NCI-H2196 (cell line): ENCODE measurements at regions not wholly inside any gene's neighbourhood (a gene's known extent, or its start where the extent isn't known, plus 50 kb on each side); places are given as distances from the start of the nearest gene placed in this dataset.
"Not testable (repeated sequence)": the region's sequence is repeated elsewhere in the genome, so short reads cannot be mapped to it uniquely, and the experiment has no call there.

ENCODE experiments used
- DNase-seq: peaks from one replicate; lab custom pipeline; 2025; ENCODE audit not compliant: unreplicated experiment; lab: John Stamatoyannopoulos, UW

DNA sequence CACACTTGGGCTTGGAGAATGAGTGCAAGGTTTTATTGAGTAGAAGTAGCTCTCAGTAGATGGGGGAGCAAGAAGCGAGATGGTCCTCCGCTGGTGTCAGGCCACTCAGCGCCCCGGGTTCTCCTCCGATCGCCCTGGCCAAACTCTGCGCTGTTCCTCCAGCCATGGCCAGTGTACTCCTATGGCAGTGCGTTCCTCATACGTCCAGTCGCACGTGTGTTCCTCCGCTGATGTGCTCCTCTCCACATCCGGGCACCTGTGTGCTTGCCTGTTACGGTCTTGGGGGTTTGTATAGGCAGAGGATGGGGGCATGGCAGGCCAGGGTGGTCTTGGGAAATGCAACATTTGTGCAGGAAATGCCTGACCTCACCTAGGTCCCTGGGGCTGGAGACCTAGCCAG, 1899.4 kb downstream of the PCDH9 start:
- DNase-seq = no peak

- DNase-seq = no peak
Measured at GRCh38 chr13:65330287-65330686, 1899.8 kb downstream of the PCDH9 start.

DNA sequence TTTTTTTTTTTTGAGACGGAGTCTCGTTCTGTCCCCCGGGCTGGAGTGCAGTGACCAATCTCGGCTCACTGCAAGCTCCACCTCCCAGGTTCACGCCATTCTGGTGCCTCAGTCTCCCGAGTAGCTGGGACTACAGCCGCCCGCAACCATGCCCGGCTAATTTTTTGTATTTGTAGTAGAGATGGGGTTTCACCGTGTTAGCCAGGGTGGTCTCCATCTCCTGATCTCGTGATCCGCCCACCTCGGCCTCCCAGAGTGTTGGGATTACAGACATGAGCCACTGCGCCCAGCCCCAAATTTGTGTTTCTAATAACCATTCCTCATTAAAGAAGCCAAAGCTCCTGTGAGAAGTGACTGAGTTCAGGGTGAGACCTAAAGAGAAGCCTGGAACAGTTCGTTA, 1906.9 kb downstream of the PCDH9 start:
- not testable (repeated sequence) for DNase-seq

DNA sequence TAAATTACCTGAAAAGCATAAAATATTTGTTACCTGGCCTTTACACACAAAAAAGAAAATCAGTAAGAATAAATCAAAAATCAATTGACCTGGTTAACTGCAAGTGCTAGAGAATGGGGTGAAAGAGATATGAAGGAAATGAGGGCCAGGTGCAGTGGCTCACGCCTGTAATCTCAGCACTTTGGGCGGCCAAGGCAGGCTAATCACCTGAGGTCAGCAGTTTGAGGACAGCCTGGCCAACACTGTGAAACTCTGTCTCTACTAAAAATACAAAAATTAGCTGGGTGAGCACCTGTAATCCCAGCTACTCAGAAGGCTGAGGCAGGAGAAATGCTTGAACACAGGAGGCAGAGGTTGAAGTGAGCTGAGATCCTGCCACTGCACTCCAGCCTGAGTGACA, 1908.7 kb downstream of the PCDH9 start:
- DNase-seq = not testable (repeated sequence)

GRCh38 chr13:65314008-65314407, 1916.1 kb downstream of the PCDH9 start:
- DNase-seq = no peak

GRCh38 chr13:65310663-65311328, 1919.3 kb downstream of the PCDH9 start:
- DNase-seq = no peak

DNA sequence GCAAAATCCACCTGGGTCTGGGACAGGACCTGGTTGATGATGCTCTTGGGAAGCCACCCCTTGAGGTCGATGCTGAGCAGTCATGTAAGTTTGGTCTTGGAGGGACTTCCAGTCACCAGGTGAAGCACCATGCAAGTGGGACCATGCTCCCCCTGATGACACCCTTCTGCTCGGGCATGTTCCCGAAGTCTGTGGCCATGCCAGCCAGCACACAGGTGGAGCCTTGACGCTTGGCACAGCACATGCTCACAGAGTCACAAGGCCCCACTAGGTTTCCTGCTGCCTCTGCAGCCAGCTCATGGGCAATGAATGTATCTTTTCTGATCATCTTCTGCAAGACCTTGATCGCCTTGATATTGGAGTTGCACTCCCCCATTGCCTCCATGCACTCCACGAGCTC, 1920.2 kb downstream of the PCDH9 start:
- DNase-seq = no peak

DNA sequence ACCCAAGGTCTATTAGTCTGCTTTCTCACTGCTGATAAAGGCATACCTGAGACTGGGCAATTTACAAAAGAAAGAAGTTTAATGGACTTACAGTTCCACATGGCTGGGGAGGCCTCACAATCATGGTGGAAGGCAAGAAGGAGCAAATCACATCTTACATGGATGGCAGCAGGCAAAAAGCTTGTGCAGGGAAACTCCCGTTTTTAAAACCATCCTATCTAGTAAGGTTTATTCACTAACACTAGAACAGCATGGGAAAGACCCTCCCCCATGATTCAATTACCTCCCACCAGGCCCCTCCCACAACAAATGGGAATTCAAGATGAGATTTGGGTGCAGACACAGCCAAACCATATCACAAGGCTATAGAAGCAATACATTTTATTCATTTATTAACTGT, 1921.4 kb downstream of the PCDH9 start:
- not testable (repeated sequence) for DNase-seq

- no peak for DNase-seq
Measured at GRCh38 chr13:65307056-65307455, 1923.1 kb downstream of the PCDH9 start.

DNA sequence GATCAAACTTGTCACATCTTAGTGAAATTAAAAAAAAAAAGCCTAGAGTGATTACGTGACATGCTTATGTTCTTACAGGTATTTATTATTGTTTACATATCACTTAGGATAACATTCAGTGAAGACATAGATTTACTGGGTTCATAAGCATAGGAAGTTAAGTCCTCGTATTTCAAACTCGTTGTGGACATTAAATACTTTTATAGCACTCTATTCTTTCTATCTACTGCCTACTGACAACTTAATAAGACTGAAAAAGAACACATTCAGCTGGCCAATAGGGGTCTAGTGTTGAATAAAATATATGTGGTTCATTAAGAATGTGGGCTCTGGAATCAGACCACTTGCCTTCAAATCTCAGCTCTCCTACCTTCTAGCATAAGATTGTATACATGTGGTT, 1927.4 kb downstream of the PCDH9 start:
- DNase-seq = no peak

- no peak for DNase-seq
Measured at GRCh38 chr13:65301506-65301905, 1928.6 kb downstream of the PCDH9 start.

GRCh38 chr13:65300220-65300619, 1929.9 kb downstream of the PCDH9 start:
- DNase-seq = no peak

- no peak for DNase-seq
Measured at GRCh38 chr13:65293530-65294198, 1936.5 kb downstream of the PCDH9 start.

- no peak for DNase-seq
Measured at GRCh38 chr13:65292488-65292901, 1937.6 kb downstream of the PCDH9 start.

GRCh38 chr13:65287405-65287804, 1942.7 kb downstream of the PCDH9 start:
- DNase-seq = no peak

DNA sequence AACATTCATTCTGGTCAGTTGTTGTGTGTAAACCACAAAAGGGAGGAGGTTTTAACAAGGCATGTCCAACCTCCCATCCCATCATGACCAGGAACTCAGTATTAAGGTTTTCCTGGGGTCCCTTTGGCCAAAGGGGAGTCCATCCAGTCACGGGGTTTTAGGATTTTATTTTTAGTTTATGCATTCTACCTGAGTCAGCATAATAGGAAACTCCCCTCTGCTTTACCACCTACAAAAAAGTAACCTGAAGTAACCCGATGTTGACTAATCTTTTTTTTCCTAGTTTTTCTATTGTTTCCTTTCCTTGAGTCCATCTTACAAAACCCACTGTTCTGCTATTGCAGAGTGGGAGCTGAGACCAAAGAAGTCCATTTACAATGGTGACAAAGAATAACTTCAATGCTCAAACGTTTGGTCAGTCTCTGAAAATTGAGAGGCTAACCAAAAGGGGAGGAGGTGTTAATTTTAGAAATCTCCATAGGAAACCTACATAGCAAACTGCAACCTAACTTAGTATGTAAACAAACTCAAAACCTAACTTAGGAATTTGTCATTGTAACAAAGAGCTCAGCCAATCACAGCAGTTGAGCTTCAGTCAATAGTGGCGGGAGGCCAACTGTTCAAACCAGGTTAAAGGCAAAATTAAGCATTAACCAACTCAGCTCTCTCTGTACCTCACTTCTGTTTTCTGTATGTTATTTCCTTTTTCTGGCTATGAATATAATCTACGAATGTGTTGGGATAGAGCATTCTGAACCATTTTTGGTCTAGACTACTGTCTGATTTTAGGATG, 1954.1 kb downstream of the PCDH9 start:
- no peak for DNase-seq

GRCh38 chr13:65275108-65275507, 1955.0 kb downstream of the PCDH9 start:
- DNase-seq = no peak

GRCh38 chr13:65273811-65274420, 1956.2 kb downstream of the PCDH9 start:
- not testable (repeated sequence) for DNase-seq

- no peak for DNase-seq
Measured at GRCh38 chr13:65268009-65268408, 1962.1 kb downstream of the PCDH9 start.

DNA sequence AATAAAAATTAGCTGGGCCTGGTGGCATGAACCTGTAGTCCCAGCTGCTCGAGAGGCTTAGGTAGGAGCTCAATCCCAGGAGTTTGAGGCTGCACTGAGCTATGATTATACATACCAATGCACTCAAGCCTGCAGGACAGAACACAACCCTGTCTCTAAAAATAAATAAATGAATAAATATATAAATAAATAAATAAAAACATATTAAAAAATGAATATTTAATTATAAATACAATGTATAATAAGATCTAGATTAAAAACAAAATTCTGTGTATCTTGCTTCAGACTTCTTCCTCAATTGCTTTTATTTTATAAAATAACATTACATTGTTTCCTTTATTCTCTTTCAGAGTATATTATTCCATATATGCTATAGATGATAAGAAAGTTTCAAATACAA, 1964.1 kb downstream of the PCDH9 start:
- DNase-seq = no peak

GRCh38 chr13:65264066-65264465, 1966.1 kb downstream of the PCDH9 start:
- no peak for DNase-seq
